SKM-1 treated with dmso at 0.1 percent for 144 hours (cell line): ENCODE measurements at regions not wholly inside any gene's neighbourhood (a gene's known extent, or its start where the extent isn't known, plus 50 kb on each side); places are given as distances from the start of the nearest gene placed in this dataset.
"Not testable (repeated sequence)": the region's sequence is repeated elsewhere in the genome, so short reads cannot be mapped to it uniquely, and the experiment has no call there.

Source experiments
- DNase-seq: peaks from one replicate; lab custom pipeline; 2025; ENCODE audit not compliant: unreplicated experiment; lab: John Stamatoyannopoulos, UW

GRCh38 chr18:47682876-47683275 is 247.6 kb downstream of the SMAD2 start:
- DNase-seq, result no peak

- DNase-seq, result no peak
Measured at GRCh38 chr18:47680488-47680887, 250.0 kb downstream of the SMAD2 start.

GRCh38 chr18:47679864-47680263 is 250.6 kb downstream of the SMAD2 start:
- DNase-seq, result no peak

DNA sequence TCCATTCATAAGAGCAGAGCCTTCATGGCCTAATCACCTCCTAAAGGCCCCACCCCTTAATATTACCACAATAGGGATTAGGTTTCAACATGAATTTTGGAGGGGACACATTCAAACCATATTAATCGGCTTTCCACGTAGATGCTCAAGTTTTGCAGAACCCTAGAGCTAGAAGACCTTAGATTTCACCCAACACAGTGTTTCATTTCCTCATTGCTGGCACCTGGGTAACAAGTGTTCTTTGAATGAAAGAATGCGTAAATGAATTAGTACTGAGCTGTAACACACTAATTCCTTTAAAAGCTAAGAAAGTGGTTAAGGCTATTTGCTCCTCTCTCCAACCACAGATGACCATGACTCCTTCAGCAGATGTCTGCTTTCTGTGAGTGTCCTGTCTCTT is 252.5 kb downstream of the SMAD2 start:
- no peak for DNase-seq

GRCh38 chr18:47669815-47670214 is 260.6 kb downstream of the SMAD2 start:
- DNase-seq, result no peak

GRCh38 chr18:47658498-47658897 is 272.0 kb downstream of the SMAD2 start:
- no peak for DNase-seq

DNA sequence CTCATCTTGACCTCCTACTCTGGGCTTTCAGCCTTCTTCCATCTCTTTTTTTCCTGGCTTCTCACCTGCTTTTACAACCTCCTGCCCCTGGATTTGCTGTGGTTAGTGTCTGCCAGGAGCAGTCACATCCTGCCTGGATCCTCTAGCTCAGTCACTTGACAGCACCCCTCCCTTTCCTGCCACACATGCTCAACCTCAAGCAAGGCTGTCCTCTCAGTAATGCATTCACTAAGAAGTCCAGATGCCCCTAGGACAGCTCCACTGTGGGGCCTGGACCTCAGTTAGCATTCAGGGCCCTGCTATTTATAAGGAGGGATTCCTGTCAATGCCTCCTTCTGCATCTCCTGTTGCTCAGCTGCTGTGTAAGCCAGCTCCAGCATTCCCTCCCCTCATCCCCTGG is 275.5 kb downstream of the SMAD2 start:
- DNase-seq, result no peak

DNA sequence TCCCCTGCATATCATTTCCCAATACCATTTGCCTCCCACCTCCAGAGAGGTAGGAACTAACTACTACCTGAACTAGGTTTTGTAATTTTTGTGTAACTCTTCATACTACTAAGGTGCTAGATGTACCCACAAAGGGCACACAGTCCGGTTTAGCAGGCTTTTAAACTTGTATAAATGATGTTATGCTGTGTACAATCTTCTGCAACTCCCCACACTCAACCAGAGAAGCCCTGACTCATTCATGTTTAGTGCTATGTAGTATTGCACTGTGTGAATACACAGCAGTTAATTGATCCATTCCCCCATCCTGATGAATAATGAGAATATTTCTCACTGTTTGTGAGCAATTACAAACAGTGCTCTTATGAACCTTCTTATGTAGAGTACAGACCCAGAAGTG is 285.6 kb downstream of the SMAD2 start:
- no peak for DNase-seq

GRCh38 chr18:47637551-47637950 is 292.9 kb downstream of the SMAD2 start:
- not testable (repeated sequence) for DNase-seq

- DNase-seq, result no peak
Measured at GRCh38 chr18:47635416-47635815, 295.0 kb downstream of the SMAD2 start.

DNA sequence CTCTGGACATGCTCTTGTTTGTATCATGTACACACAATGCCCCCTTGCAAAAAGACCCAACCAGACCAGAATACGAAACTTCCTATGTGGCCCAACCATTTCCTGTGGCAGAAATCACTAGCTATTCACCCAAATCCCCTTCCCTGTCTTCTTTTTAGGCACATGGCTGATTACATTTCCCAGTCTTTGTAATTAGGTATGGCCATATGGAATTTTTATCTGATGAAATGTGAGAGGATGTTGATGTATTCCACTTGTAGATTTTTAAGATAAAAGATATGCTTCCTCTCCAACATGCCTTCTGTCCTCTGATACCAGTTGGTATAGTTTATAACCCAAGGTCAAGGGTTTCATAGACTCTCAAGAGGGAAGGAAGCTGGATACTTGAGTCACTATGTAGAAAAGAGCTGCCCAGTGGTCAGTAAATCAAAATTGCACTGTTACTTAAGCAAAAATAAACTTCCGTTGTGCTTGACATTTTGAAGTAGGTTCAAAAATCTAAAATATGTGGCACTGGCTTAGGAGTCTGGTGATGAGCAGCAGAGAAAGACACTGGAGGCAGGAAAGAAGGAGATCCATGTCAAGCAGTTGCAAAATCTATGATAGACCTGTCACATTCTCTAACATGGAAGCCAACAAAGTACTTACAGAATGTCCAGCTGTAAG is 297.4 kb downstream of the SMAD2 start:
- DNase-seq, result no peak

- DNase-seq, result no peak
Measured at GRCh38 chr18:47628893-47629292, 301.6 kb downstream of the SMAD2 start.

- DNase-seq, result no peak
Measured at GRCh38 chr18:47628240-47628781, 302.1 kb downstream of the SMAD2 start.

DNA sequence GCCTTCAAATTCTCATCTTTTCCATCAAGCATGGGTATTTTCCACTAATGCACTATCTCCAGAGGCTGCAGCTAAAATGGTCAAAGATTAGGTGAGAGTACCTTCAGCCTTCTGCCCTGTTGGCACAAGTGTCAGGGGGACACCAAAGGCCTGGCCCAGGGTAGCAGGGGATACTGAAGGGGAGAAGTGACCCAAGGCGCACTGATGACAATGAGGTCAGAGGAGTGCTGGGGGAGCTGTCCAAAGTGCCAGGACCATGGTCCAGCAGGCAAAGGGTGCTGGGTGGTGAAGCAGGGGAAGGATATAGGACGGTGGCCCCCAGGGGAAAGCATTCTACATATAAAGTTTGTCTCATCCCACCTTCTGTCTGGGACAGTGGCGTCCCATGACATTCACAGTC is 303.4 kb downstream of the SMAD2 start:
- no peak for DNase-seq

- DNase-seq, result no peak
Measured at GRCh38 chr18:47619771-47620448, 310.5 kb downstream of the SMAD2 start.

- no peak for DNase-seq
Measured at GRCh38 chr18:47618758-47619157, 311.7 kb downstream of the SMAD2 start.

DNA sequence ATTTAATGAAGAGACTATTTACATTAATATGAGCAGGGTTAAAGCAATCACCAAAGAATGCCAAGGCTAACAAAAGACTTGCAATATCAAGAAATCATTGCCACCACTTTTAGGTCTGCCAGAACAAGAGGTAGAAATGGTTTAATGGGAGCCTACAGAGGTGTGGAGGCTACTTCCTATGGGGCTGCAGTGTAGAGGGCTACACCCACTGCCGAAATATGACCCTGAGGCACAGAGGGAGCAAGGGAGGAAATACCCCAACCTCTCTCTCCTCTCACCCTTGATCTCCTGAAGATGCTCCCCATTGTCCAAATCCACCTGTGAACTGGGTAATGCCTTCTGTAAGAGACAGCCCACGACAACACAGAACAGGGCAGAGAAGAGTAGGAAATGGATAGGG is 315.4 kb downstream of the SMAD2 start:
- DNase-seq, result no peak

- no peak for DNase-seq
Measured at GRCh38 chr18:47613929-47614328, 316.5 kb downstream of the SMAD2 start.

DNA sequence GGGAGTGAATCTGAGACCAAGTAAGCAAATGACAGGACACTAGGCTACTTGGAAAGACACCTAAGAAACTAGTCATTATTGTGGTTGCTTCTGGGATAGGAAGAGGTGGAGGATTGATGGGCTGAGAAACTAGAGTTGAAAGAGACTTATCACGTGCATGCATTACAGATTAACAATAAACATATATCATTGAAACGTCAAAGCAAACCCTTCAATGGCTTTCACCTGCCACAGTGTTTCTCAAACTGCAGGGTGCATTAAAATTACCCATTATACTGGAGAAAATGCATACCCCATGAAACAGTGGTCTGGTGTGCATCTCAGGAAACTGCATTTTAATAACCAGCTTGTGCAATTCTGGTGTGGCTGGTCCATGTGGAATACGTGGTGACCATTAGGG is 318.8 kb downstream of the SMAD2 start:
- no peak for DNase-seq

DNA sequence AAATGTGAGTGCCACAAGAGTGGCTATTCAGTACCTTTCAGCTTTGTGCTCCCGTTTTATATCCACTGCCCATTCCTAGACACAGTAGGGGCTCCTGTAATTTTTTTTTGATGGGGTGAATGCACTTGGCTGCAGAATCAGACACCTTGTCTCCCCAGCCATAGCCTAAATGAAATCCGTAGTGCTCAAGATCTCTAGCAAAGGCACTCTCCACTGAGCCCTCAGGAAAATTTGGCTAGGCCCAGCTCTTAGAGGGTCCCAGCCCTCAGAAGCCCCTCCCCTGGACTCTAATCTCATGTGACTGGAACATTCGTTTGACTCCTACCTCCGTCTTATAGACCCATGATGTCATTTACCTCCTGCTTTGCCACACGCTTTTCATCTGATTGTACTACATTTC is 323.9 kb downstream of the SMAD2 start:
- DNase-seq, result no peak

DNA sequence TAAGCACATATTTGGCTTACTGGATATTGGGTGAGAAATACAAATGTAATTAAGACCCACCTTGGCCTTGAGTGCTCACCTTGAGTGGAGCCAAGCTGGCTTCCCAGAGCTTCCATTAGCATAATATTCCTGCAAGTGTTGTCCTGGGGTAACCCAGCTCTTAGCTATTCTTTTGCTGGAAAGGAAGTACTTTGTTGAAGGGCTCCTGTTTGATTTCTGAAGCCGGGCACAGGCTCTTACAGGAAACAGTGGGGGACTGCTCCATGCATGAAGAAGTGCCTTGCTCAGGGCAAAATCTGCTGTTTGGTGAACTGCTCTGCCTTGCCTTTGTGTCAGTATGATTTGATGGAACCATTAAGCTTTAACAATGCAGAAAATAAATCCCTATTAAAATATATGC is 325.4 kb downstream of the SMAD2 start:
- DNase-seq, result no peak

DNA sequence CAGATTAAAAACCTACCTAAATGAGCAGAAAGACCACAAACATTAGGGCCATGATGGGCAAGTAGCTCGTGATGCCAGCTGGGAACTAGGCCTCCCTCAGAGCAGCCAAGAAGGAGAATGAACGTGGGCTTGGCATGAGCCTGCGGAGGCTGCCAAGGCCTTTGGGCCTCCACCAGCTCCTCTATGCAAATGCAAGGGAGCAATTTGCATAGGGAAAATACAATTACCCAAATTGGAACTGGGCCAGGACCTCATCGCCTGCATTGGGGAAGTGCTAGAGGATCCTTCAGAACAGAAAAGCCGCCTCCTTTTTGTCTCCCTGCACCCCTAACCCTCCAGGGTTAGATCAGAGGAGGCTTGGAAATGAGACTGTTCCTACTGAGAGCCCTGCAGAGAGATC is 326.4 kb downstream of the SMAD2 start:
- no peak for DNase-seq

DNA sequence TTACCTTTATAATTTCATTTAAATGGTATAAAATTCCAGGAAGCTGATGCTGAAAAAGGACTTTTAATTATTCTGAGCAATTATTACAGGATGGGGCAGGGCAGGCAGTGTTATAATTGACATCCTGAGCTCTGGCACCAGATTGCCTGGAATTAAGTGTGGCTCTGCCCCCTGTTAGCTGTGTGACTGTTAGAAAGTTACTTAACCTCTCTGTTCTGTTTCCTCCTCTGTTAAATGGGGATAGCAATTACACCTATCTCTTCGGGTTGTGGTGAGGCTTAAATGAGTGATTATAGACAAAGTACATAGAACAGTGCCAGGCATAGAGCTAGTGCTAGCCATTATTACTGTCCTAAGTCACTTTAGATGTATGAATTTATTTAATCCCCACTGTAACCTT is 327.3 kb downstream of the SMAD2 start:
- DNase-seq, result no peak
